ENCODE measurements at regions not wholly inside any gene's neighbourhood (a gene's known extent, or its start where the extent isn't known, plus 50 kb on each side); places are given as distances from the start of the nearest gene placed in this dataset.

DNA sequence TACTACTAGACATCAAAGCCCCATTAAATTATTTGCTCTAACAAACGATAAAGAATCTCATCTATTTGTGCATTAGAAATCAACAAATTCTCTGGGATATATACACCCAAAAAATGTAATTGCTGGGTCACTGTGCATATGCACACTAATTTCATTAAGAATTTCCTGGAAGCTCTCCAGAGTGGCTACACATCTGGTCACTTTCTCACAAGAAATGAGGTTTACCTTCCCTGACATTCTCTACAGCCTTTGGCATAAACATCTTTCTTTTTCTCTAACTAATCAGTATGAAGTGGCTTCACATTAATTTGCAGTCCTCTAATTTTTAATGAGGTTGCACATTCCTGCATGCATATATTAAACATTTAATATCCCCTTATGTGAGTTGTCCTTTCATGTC, 150.8 kb upstream of the ANO5 start:
- TF ChIP-seq RFX5 (IDR thresholded peaks at IDR 0.05) (no peak), BHLHE40 (IDR thresholded peaks at IDR 0.05; ENCODE audit: low read depth, low read length) (no peak), HMGXB4 (CRISPR knock-in tag; IDR thresholded peaks at IDR 0.05; ENCODE audit: borderline replicate concordance) (no peak), CHD2 (IDR thresholded peaks at IDR 0.05; ENCODE audit: low read length, partially characterized antibody) (no peak), CTCF (IDR thresholded peaks at IDR 0.05) (no peak), CHD4 (IDR thresholded peaks at IDR 0.05; ENCODE audit: borderline replicate concordance) (no peak), MAFK (IDR thresholded peaks at IDR 0.05; ENCODE audit: partially characterized antibody) (no peak), POLR2A (IDR thresholded peaks at IDR 0.05; ENCODE audit: low read length) (no peak), ESRRA (IDR thresholded peaks at IDR 0.05; ENCODE audit: borderline replicate concordance, low read length) (no peak)
- TF ChIP-seq, protein P1, sequence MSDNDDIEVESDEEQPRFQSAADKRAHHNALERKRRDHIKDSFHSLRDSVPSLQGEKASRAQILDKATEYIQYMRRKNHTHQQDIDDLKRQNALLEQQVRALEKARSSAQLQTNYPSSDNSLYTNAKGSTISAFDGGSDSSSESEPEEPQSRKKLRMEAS (IDR thresholded peaks at IDR 0.05), result no peak

Data from A549 (cell line).